Osteoblast (primary cell): ENCODE measurements at regions not wholly inside any gene's neighbourhood (a gene's known extent, or its start where the extent isn't known, plus 50 kb on each side); places are given as distances from the start of the nearest gene placed in this dataset.

Source experiments
- DNase-seq: peaks from one replicate; pipeline ENCODE4 v3.0.0; 2011; ENCODE audit warnings: low spot score, mixed read lengths; ENCODE audit not compliant: insufficient read length; ENCODE audit errors: missing footprints
- H2AFZ ChIP-seq: 2 replicates; pipeline ENCODE4 v1.6.0; 2011; ENCODE audit warnings: mild to moderate bottlenecking, low read length
- H3K27ac ChIP-seq: 2 replicates; pipeline ENCODE4 v1.5.1; 2011; ENCODE audit warnings: mild to moderate bottlenecking, low read depth, low read length, moderate library complexity
- H3K27me3 ChIP-seq: 2 replicates; pipeline ENCODE4 v1.6.0; 2012; ENCODE audit warnings: mild to moderate bottlenecking, control low read depth, inconsistent platforms, low read length, moderate library complexity; ENCODE audit not compliant: insufficient read depth
- H3K36me3 ChIP-seq: 2 replicates; pipeline ENCODE4 v1.5.1; 2011; ENCODE audit warnings: mild to moderate bottlenecking, low read length, control low read depth, moderate library complexity; ENCODE audit not compliant: insufficient read depth
- H3K4me1 ChIP-seq: 2 replicates; pipeline ENCODE4 v1.5.1; 2011; ENCODE audit warnings: mild to moderate bottlenecking, low read length, control low read depth, moderate library complexity; ENCODE audit not compliant: insufficient read depth
- H3K4me2 ChIP-seq: 2 replicates; pipeline ENCODE4 v1.6.0; 2011; ENCODE audit warnings: mild to moderate bottlenecking, low read length; ENCODE audit not compliant: insufficient read depth
- H3K4me3 ChIP-seq: fragments of 200-600 bp; sonication (generic); 3 replicates; pipeline ENCODE4 v1.5.1; 2012; ENCODE audit warnings: mild to moderate bottlenecking, low read length, inconsistent platforms; ENCODE audit not compliant: insufficient read depth
- H3K79me2 ChIP-seq: 2 replicates; pipeline ENCODE4 v1.6.0; 2012; ENCODE audit warnings: mild to moderate bottlenecking, low read length, control low read depth, inconsistent platforms; ENCODE audit not compliant: insufficient read depth
- H3K9me3 ChIP-seq: 2 replicates; pipeline ENCODE4 v1.5.1; 2011; ENCODE audit warnings: low read depth, low read length, control low read depth
- H4K20me1 ChIP-seq: 2 replicates; pipeline ENCODE4 v1.6.0; 2012; ENCODE audit warnings: mild to moderate bottlenecking, low read length, control low read depth; ENCODE audit not compliant: insufficient read depth
- TF ChIP-seq, protein P1 (sequence below): IDR thresholded peaks from 2 replicates; pipeline ENCODE4 v1.5.1; 2011; ENCODE audit warnings: mild to moderate bottlenecking, low read depth, low read length, moderate library complexity; ENCODE audit errors: extremely low read depth

DNA sequence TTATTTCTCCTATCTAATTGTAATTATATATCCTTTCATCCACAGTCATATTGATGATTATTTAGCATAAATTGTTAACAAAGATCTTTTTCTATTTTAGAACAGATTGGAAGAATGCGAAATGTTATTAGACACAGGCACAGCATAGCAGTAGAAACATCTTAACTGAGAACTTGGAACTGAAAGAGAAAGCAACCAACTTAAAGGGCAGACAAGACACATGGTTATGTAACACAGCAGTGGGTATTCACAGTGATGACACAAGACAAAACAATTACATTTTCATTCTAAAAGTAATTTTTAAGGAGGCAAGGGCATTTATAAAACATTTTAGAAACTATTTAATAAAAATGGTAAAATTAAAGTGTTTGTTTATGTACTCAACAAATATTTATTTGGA lies 57.7 kb upstream of the MEF2C start:
- H3K36me3 ChIP-seq: no peaks in the 10 kb centered on the region
- H4K20me1 ChIP-seq: no peaks in the 10 kb centered on the region
- H3K4me3 ChIP-seq: no peak overlapping the region
- H2AFZ ChIP-seq: no peak overlapping the region
- H3K27me3 ChIP-seq: no peaks in the 10 kb centered on the region
- DNase-seq: no peak
- H3K27ac ChIP-seq: no peak overlapping the region
- TF ChIP-seq, protein P1, sequence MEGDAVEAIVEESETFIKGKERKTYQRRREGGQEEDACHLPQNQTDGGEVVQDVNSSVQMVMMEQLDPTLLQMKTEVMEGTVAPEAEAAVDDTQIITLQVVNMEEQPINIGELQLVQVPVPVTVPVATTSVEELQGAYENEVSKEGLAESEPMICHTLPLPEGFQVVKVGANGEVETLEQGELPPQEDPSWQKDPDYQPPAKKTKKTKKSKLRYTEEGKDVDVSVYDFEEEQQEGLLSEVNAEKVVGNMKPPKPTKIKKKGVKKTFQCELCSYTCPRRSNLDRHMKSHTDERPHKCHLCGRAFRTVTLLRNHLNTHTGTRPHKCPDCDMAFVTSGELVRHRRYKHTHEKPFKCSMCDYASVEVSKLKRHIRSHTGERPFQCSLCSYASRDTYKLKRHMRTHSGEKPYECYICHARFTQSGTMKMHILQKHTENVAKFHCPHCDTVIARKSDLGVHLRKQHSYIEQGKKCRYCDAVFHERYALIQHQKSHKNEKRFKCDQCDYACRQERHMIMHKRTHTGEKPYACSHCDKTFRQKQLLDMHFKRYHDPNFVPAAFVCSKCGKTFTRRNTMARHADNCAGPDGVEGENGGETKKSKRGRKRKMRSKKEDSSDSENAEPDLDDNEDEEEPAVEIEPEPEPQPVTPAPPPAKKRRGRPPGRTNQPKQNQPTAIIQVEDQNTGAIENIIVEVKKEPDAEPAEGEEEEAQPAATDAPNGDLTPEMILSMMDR: no peak
- H3K4me1 ChIP-seq: peaks cover 16% of the 10 kb centered on the region
- H3K9me3 ChIP-seq: no peaks in the 10 kb centered on the region
- H3K79me2 ChIP-seq: no peaks in the 10 kb centered on the region
- no peak overlapping the region for H3K4me2 ChIP-seq

DNA sequence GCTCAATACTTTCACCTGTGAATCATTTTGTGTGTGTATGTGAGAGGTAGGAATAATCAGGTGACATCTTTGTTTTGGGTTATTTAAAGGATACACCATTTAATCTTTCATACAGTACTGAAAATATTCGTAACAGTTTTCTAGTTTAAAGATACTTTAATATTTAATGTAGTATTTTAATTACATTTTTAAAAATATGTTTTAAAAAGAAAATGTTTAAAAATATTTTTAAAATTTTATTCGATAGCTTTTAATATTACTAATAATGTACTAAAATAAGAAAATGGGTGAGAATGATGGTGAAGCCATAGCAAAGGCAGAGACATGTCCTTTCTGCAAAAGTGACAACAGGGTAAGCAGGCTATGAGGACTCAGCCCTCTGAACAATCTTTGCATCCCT lies 56.3 kb upstream of the MEF2C start:
- Histone ChIP-seq H3K27me3 (no peaks in the 10 kb centered on the region), H3K36me3 (no peaks in the 10 kb centered on the region), H4K20me1 (no peaks in the 10 kb centered on the region), H3K4me2 (no peak overlapping the region), H3K27ac (no peak overlapping the region), H3K4me3 (no peak overlapping the region), H3K9me3 (no peaks in the 10 kb centered on the region), H3K79me2 (no peaks in the 10 kb centered on the region), H2AFZ (no peak overlapping the region), H3K4me1 (peaks cover 12% of the 10 kb centered on the region)
- TF ChIP-seq, protein P1: no peak
- no peak for DNase-seq

DNA sequence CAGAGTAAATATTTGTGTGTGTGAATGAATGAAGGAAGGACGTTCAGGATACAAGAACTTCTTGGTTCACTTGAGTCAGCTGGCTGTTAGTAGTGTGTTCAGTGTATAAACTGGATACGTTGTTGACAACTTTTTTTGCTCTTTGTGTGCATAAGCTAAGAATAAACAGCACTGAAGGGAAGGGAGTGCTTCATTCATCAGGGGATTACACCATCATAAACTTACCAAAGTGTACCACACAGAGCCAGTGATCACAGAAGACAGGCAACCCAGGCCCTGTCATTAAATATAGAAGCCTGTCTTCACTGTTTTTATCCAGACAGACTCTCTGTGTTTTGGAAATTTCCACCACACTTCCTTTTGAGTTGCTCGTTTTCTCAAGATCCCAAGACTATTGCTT lies 55.5 kb upstream of the MEF2C start:
- Histone ChIP-seq H3K79me2 (no peaks in the 10 kb centered on the region), H3K4me1 (peaks cover 12% of the 10 kb centered on the region), H3K36me3 (no peaks in the 10 kb centered on the region), H2AFZ (peak overlapping the region; percentile 51), H3K4me2 (no peak overlapping the region), H4K20me1 (no peaks in the 10 kb centered on the region), H3K9me3 (no peaks in the 10 kb centered on the region), H3K27me3 (no peaks in the 10 kb centered on the region), H3K4me3 (no peak overlapping the region), H3K27ac (no peak overlapping the region)
- DNase-seq: no peak
- TF ChIP-seq, protein P1: no peak

DNA sequence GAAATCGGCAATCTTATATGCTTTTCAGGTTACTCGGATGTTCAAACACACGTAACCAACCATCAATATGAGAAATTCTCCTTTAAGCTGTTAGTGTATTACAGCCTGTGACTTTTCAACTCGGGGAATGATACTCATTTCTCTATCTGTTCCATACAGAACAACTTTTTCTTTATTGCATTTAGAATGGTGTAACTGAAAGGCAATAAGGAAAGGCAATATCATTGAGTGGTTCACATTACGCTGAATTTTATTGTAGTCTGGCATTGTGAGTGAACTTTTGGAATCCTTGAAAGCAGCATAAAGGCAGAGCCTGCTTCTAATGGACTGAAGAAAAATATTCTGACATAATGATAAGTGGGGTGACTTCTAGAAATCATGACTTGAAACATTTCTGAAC lies 54.4 kb upstream of the MEF2C start:
- no peak overlapping the region for H2AFZ ChIP-seq
- TF ChIP-seq, protein P1: no peak
- H3K4me1 ChIP-seq: peaks cover 6% of the 10 kb centered on the region
- H3K4me2 ChIP-seq: no peak overlapping the region
- no peak overlapping the region for H3K27ac ChIP-seq
- H3K4me3 ChIP-seq: no peak overlapping the region
- no peaks in the 10 kb centered on the region for H3K79me2 ChIP-seq
- H3K27me3 ChIP-seq: no peaks in the 10 kb centered on the region
- DNase-seq: no peak
- no peaks in the 10 kb centered on the region for H4K20me1 ChIP-seq
- no peaks in the 10 kb centered on the region for H3K9me3 ChIP-seq
- no peaks in the 10 kb centered on the region for H3K36me3 ChIP-seq
